Nephron progenitor cell (in vitro differentiated cells): ENCODE measurements at regions not wholly inside any gene's neighbourhood (a gene's known extent, or its start where the extent isn't known, plus 50 kb on each side); places are given as distances from the start of the nearest gene placed in this dataset.

Experiments
- DNase-seq: peaks from one replicate; pipeline ENCODE4 v3.0.0; 2021
- H3K27ac Mint-ChIP-seq: 2 replicates; pipeline ENCODE4 v1.8.0; 2021; ENCODE audit warnings: mild to moderate bottlenecking, moderate library complexity, mixed read lengths
- H3K27me3 Mint-ChIP-seq: 2 replicates; pipeline ENCODE4 v1.8.0; 2021; ENCODE audit warnings: mild to moderate bottlenecking, low read depth, mixed read lengths; ENCODE audit not compliant: poor library complexity
- H3K36me3 Mint-ChIP-seq: 2 replicates; pipeline ENCODE4 v1.8.0; 2021; ENCODE audit warnings: low read depth, mixed read lengths
- H3K4me1 Mint-ChIP-seq: 2 replicates; pipeline ENCODE4 v1.8.0; 2021; ENCODE audit warnings: mixed read lengths
- H3K4me3 Mint-ChIP-seq: 2 replicates; pipeline ENCODE4 v1.8.0; 2021; ENCODE audit warnings: mild to moderate bottlenecking, moderate library complexity, mixed read lengths
- H3K9me3 Mint-ChIP-seq: 2 replicates; pipeline ENCODE4 v1.8.0; 2021; ENCODE audit warnings: mild to moderate bottlenecking, moderate library complexity, mixed read lengths
- CTCF ChIP-seq: fragments of 200-600 bp; sonication (generic); IDR thresholded peaks from 2 replicates; pipeline ENCODE4 v1.5.0; 2021; ENCODE audit warnings: antibody characterized with exemption

GRCh38 chr19:5290336-5291262 lies 50.0 kb downstream of the PTPRS start:
- Mint-ChIP-seq H3K27me3 (peaks cover 3% of the 10 kb centered on the region), H3K9me3 (no peaks in the 10 kb centered on the region), H3K4me3 (peak overlapping the region; percentile 48), H3K27ac (no peak overlapping the region), H3K36me3 (peaks cover 20% of the 10 kb centered on the region), H3K4me1 (peaks cover 50% of the 10 kb centered on the region)
- no peak for TF ChIP-seq CTCF
- DNase-seq: no peak

GRCh38 chr19:5289060-5289990 lies 51.3 kb downstream of the PTPRS start:
- Mint-ChIP-seq H3K9me3 (no peaks in the 10 kb centered on the region), H3K27ac (no peak overlapping the region), H3K4me3 (peak overlapping the region; percentile 8), H3K27me3 (peaks cover 3% of the 10 kb centered on the region), H3K4me1 (peaks cover 50% of the 10 kb centered on the region), H3K36me3 (peaks cover 30% of the 10 kb centered on the region)
- no peak for TF ChIP-seq CTCF
- DNase-seq: no peak

- no peak for DNase-seq
- H3K27ac Mint-ChIP-seq: no peak overlapping the region
- H3K9me3 Mint-ChIP-seq: no peaks in the 10 kb centered on the region
- peaks cover 3% of the 10 kb centered on the region for H3K27me3 Mint-ChIP-seq
- H3K4me1 Mint-ChIP-seq: peaks cover 50% of the 10 kb centered on the region
- peaks cover 35% of the 10 kb centered on the region for H3K36me3 Mint-ChIP-seq
- TF ChIP-seq CTCF: no peak
- no peak overlapping the region for H3K4me3 Mint-ChIP-seq
Observed at GRCh38 chr19:5288347-5288739, 52.3 kb downstream of the PTPRS start.

GRCh38 chr19:5287066-5287465 lies 53.5 kb downstream of the PTPRS start:
- TF ChIP-seq CTCF: no peak
- Mint-ChIP-seq H3K9me3 (no peaks in the 10 kb centered on the region), H3K36me3 (peaks cover 41% of the 10 kb centered on the region), H3K27ac (peak overlapping the region; percentile 48), H3K27me3 (peaks cover 3% of the 10 kb centered on the region), H3K4me1 (peaks cover 47% of the 10 kb centered on the region), H3K4me3 (no peak overlapping the region)
- no peak for DNase-seq

- peaks cover 3% of the 10 kb centered on the region for H3K27me3 Mint-ChIP-seq
- no peaks in the 10 kb centered on the region for H3K9me3 Mint-ChIP-seq
- peaks cover 42% of the 10 kb centered on the region for H3K4me1 Mint-ChIP-seq
- no peak overlapping the region for H3K27ac Mint-ChIP-seq
- no peak for DNase-seq
- TF ChIP-seq CTCF: no peak
- peaks cover 45% of the 10 kb centered on the region for H3K36me3 Mint-ChIP-seq
- H3K4me3 Mint-ChIP-seq: no peak overlapping the region
Observed at GRCh38 chr19:5286465-5287029, 54.1 kb downstream of the PTPRS start.
